ENCODE measurements at regions not wholly inside any gene's neighbourhood (a gene's known extent, or its start where the extent isn't known, plus 50 kb on each side); places are given as distances from the start of the nearest gene placed in this dataset.

DNA sequence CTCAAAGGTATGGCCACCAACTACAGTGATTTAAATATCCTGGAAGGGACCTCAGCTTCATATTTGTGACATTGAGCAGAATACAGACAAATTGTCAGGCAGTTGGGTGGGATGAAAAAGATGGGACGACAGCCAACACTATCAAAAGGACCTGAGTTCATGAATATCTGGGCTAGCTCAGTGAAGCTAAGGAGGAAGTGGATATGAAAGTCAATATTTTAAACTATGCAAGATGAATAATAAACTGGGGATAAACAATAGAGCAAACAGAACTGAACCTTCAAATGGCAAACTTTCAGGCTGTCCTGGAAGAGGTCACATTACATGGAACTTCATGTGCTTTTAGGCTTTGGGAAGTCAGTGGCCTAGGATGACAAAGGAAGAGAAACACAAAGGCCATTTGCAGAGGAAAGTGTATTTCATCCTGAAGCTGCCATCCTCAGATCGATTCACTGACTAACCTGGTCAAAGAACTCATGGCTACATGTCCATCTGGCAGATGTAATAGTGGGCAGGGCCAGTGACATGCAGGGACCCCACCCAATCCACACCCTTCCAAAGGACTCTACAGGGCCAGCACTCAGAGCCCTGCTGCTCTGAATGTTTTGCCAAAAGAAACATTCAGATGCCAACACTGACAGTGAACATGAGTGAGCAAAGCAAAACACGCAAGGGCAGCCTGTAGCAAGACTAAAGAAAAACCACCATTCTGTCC, 175.7 kb downstream of the ETAA1 start:
- H4K20me1 ChIP-seq (ENCODE audit: insufficient read depth, low read length): no peaks in the 10 kb centered on the region
- no peak for DNase-seq
- no peaks in the 10 kb centered on the region for H3K36me3 Mint-ChIP-seq
- no peak overlapping the region for H3K27ac ChIP-seq (ENCODE audit: low read depth in 1 of 2, low read length in 2 of 2)
- no peaks in the 10 kb centered on the region for H3K9me3 ChIP-seq (replicated peaks in 1 of 2; ENCODE audit: control insufficient read depth in 1 of 2, insufficient read depth in 1 of 2, low read length in 2 of 2)
- TF ChIP-seq, protein P1, sequence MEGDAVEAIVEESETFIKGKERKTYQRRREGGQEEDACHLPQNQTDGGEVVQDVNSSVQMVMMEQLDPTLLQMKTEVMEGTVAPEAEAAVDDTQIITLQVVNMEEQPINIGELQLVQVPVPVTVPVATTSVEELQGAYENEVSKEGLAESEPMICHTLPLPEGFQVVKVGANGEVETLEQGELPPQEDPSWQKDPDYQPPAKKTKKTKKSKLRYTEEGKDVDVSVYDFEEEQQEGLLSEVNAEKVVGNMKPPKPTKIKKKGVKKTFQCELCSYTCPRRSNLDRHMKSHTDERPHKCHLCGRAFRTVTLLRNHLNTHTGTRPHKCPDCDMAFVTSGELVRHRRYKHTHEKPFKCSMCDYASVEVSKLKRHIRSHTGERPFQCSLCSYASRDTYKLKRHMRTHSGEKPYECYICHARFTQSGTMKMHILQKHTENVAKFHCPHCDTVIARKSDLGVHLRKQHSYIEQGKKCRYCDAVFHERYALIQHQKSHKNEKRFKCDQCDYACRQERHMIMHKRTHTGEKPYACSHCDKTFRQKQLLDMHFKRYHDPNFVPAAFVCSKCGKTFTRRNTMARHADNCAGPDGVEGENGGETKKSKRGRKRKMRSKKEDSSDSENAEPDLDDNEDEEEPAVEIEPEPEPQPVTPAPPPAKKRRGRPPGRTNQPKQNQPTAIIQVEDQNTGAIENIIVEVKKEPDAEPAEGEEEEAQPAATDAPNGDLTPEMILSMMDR (IDR thresholded peaks at IDR 0.05): no peak
- H3K27me3 Mint-ChIP-seq (ENCODE audit: low read depth in 3 of 3): no peaks in the 10 kb centered on the region
- H2AFZ ChIP-seq (ENCODE audit: insufficient read depth, low read depth, low read length, poor library complexity, severe bottlenecking): no peak overlapping the region
- intact Hi-C loops (cut with micrococcal nuclease): no loop called here
- no peaks in the 10 kb centered on the region for H3K79me2 ChIP-seq (ENCODE audit: insufficient read depth, low read length)
- peaks cover 0 to 8% (median 4%) of the 10 kb centered on the region in 7 donors for H3K9me3 Mint-ChIP-seq
- no peaks in the 10 kb centered on the region for H3K27me3 ChIP-seq (ENCODE audit: control insufficient read depth in 2 of 2, insufficient read depth in 2 of 2, low read length in 2 of 2)
- H3K36me3 ChIP-seq (replicated peaks in 1 of 2; ENCODE audit: control insufficient read depth in 1 of 2, insufficient read depth in 2 of 2, low read length in 2 of 2): no peaks in the 10 kb centered on the region
- no peaks in the 10 kb centered on the region for H3K4me1 Mint-ChIP-seq
- no peak overlapping the region for H3K4me2 ChIP-seq (replicated peaks; ENCODE audit: extremely low read depth, low read length, poor library complexity, severe bottlenecking)
- no peak overlapping the region for H3K4me3 ChIP-seq (replicated peaks in 1 of 3; ENCODE audit: low read depth in 2 of 3, low read length in 3 of 3)
- H3K4me3 Mint-ChIP-seq: no peak overlapping the region
- 94% methylated on average over 2 of the region's 3 CpGs for WGBS (ENCODE audit: insufficient coverage)
- H3K27ac Mint-ChIP-seq: no peak overlapping the region
- no peaks in the 10 kb centered on the region for H3K4me1 ChIP-seq (ENCODE audit: control insufficient read depth in 1 of 2, insufficient read depth in 2 of 2, low read length in 2 of 2)
- no peak overlapping the region for H3K9ac ChIP-seq (ENCODE audit: insufficient read depth, low read length, poor library complexity, severe bottlenecking)

GRCh38 chr2:67574230-67574629, 177.1 kb downstream of the ETAA1 start:
- no peak overlapping the region for H3K27ac Mint-ChIP-seq
- Histone ChIP-seq H3K4me1 (ENCODE audit: control insufficient read depth in 1 of 2, insufficient read depth in 2 of 2, low read length in 2 of 2) (no peaks in the 10 kb centered on the region), H3K4me3 (replicated peaks in 1 of 3; ENCODE audit: low read depth in 2 of 3, low read length in 3 of 3) (no peak overlapping the region), H3K9ac (ENCODE audit: insufficient read depth, low read length, poor library complexity, severe bottlenecking) (no peak overlapping the region), H4K20me1 (ENCODE audit: insufficient read depth, low read length) (no peaks in the 10 kb centered on the region), H3K27ac (ENCODE audit: low read depth in 1 of 2, low read length in 2 of 2) (no peak overlapping the region), H3K27me3 (ENCODE audit: control insufficient read depth in 2 of 2, insufficient read depth in 2 of 2, low read length in 2 of 2) (no peaks in the 10 kb centered on the region), H3K4me2 (replicated peaks; ENCODE audit: extremely low read depth, low read length, poor library complexity, severe bottlenecking) (no peak overlapping the region), H3K36me3 (replicated peaks in 1 of 2; ENCODE audit: control insufficient read depth in 1 of 2, insufficient read depth in 2 of 2, low read length in 2 of 2) (no peaks in the 10 kb centered on the region), H3K9me3 (replicated peaks in 1 of 2; ENCODE audit: control insufficient read depth in 1 of 2, insufficient read depth in 1 of 2, low read length in 2 of 2) (no peaks in the 10 kb centered on the region), H2AFZ (ENCODE audit: insufficient read depth, low read depth, low read length, poor library complexity, severe bottlenecking) (no peak overlapping the region), H3K79me2 (ENCODE audit: insufficient read depth, low read length) (no peaks in the 10 kb centered on the region)
- no peaks in the 10 kb centered on the region for H3K27me3 Mint-ChIP-seq (ENCODE audit: low read depth in 3 of 3)
- TF ChIP-seq, protein P1 (IDR thresholded peaks at IDR 0.05): no peak
- intact Hi-C loops (cut with micrococcal nuclease): no loop called here
- no CpG with 5 or more reads among the region's 2 CpGs for WGBS (ENCODE audit: insufficient coverage)
- H3K4me3 Mint-ChIP-seq: no peak overlapping the region
- no peaks in the 10 kb centered on the region for H3K36me3 Mint-ChIP-seq
- no peaks in the 10 kb centered on the region for H3K4me1 Mint-ChIP-seq
- peaks cover 0 to 8% (median 2%) of the 10 kb centered on the region in 7 donors for H3K9me3 Mint-ChIP-seq
- DNase-seq: no peak
